ENCODE measurements at regions not wholly inside any gene's neighbourhood (a gene's known extent, or its start where the extent isn't known, plus 50 kb on each side); places are given as distances from the start of the nearest gene placed in this dataset.

DNA sequence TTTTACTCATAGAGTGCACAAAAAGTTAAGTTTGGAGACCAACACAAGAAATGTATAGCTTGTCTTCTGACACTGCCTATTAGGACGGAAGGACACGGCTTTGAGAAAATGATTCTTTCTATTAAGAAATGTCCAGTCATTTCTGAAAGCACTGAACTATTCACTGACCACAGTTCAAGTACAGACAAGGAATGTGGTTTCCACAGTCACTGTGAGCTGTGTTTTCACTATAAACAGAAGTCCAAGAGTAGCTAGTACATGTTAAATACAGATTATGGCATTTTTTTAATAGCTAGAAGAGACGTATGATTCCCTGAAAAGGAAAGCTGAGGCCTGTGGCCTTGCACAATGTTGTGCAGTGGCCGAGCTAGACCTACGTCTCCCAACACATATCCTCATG, 115.1 kb upstream of the GPM6A start:
- Histone ChIP-seq H3K4me1 (no peaks in the 10 kb centered on the region), H3K27me3 (replicated peaks in 1 of 7) (no peaks in the 10 kb centered on the region), H3K36me3 (no peaks in the 10 kb centered on the region), H3K4me3 (no peak overlapping the region), H3K9me3 (no peaks in the 10 kb centered on the region), H3K27ac (no peak overlapping the region)
- no peak for TF ChIP-seq POLR2A (IDR thresholded peaks at IDR 0.05)
- TF ChIP-seq, protein P1, sequence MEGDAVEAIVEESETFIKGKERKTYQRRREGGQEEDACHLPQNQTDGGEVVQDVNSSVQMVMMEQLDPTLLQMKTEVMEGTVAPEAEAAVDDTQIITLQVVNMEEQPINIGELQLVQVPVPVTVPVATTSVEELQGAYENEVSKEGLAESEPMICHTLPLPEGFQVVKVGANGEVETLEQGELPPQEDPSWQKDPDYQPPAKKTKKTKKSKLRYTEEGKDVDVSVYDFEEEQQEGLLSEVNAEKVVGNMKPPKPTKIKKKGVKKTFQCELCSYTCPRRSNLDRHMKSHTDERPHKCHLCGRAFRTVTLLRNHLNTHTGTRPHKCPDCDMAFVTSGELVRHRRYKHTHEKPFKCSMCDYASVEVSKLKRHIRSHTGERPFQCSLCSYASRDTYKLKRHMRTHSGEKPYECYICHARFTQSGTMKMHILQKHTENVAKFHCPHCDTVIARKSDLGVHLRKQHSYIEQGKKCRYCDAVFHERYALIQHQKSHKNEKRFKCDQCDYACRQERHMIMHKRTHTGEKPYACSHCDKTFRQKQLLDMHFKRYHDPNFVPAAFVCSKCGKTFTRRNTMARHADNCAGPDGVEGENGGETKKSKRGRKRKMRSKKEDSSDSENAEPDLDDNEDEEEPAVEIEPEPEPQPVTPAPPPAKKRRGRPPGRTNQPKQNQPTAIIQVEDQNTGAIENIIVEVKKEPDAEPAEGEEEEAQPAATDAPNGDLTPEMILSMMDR (IDR thresholded peaks at IDR 0.05 in 8 of 11, conservative IDR thresholded peaks at IDR 0.05 in 3 of 11), result no peak
- WGBS, 5 donors, result 82 to 94% (median 87%) methylated on average over 5 of the region's 5 CpGs
- no peak for DNase-seq
- intact Hi-C loops (cut with DNase I; ENCODE audit: low total_unique reads), result no loop called here

DNA sequence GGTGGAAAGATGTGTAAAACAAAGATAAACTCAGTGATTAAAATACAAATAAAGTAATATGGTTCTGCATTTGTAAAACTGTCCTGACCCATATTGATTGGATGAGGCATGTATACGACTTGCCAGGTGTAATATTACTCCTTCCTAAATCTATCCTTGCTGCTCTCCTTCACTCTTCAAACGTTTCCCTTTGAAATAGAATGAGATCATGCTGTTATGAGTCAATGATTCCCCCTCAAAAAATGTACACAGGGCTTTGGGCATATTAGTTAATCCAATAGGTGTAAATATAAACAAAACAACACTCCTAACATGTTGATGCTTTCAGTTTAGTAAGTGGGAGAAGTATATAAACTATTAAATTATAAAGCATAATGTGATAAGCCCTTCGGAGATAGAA, 117.4 kb upstream of the GPM6A start:
- H3K4me1 ChIP-seq, result no peaks in the 10 kb centered on the region
- no peak for DNase-seq
- H3K27me3 ChIP-seq (replicated peaks in 1 of 7), result no peaks in the 10 kb centered on the region
- H3K36me3 ChIP-seq, result no peaks in the 10 kb centered on the region
- H3K27ac ChIP-seq, result no peak overlapping the region
- intact Hi-C loops (cut with DNase I; ENCODE audit: low total_unique reads), result no loop called here
- 59 to 77% (median 69%) methylated on average over 3 of the region's 3 CpGs for WGBS, 5 donors
- TF ChIP-seq POLR2AphosphoS5 (IDR thresholded peaks at IDR 0.05) (no peak), POLR2A (IDR thresholded peaks at IDR 0.05) (no peak)
- TF ChIP-seq, protein P1 (IDR thresholded peaks at IDR 0.05 in 8 of 11, conservative IDR thresholded peaks at IDR 0.05 in 3 of 11), result no peak
- no peak overlapping the region for H3K4me3 ChIP-seq
- no peaks in the 10 kb centered on the region for H3K9me3 ChIP-seq

DNA sequence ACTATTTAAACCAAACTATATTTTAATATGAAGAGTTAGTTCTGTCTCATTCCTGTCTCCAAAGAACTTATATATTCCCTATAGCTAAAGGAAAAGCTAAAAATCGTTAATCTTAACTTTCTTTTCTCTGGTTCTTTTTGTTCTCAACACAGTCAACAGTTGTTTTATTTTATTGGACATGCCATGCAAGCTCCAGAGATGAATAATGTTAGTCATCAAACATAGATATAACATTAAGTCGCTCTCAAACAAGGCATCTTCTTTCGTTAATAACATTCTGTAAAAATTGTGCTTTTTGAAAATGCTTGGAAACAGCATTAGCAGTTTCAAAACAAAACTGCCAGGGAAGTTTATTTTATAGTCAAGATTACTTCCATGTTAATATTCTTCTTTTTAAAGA, 117.9 kb upstream of the GPM6A start:
- no peak for TF ChIP-seq POLR2A (IDR thresholded peaks at IDR 0.05)
- no peak for TF ChIP-seq POLR2AphosphoS5 (IDR thresholded peaks at IDR 0.05)
- TF ChIP-seq, protein P1 (IDR thresholded peaks at IDR 0.05 in 8 of 11, conservative IDR thresholded peaks at IDR 0.05 in 3 of 11), result no peak
- Histone ChIP-seq H3K4me3 (no peak overlapping the region), H3K27me3 (replicated peaks in 1 of 7) (no peaks in the 10 kb centered on the region), H3K9me3 (no peaks in the 10 kb centered on the region), H3K36me3 (no peaks in the 10 kb centered on the region), H3K27ac (no peak overlapping the region), H3K4me1 (no peaks in the 10 kb centered on the region)
- no peak for DNase-seq
- intact Hi-C loops (cut with DNase I; ENCODE audit: low total_unique reads), result no loop called here
- 75 to 82% (median 80%) methylated on average over 3 of the region's 3 CpGs for WGBS, 5 donors

DNA sequence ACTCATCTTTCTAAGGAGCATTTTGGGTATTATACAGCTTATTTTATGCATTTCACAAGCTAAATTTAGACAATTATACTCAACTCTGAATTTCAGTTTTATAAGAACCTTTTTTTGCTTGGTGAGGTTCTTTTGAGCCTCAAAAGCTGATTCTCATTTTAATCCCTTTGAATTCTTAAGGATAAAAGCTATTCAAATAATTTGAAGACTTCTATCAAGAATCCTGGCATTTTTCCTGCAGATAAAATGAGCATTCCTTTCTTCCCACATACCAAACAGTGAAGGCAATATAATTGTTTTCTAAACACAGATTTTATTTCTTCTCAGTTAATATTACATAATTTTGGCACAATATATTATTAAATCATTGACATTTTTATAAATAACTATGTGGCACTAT, 118.4 kb upstream of the GPM6A start:
- no peak for DNase-seq
- TF ChIP-seq, protein P1 (IDR thresholded peaks at IDR 0.05 in 8 of 11, conservative IDR thresholded peaks at IDR 0.05 in 3 of 11), result no peak
- TF ChIP-seq POLR2A (IDR thresholded peaks at IDR 0.05) (no peak), POLR2AphosphoS5 (IDR thresholded peaks at IDR 0.05) (no peak)

More for the DNA sequence above, 118.4 kb upstream of the GPM6A start:
- Histone ChIP-seq H3K27ac (no peak overlapping the region), H3K4me1 (no peaks in the 10 kb centered on the region), H3K9me3 (no peaks in the 10 kb centered on the region), H3K27me3 (replicated peaks in 1 of 7) (no peaks in the 10 kb centered on the region), H3K36me3 (no peaks in the 10 kb centered on the region), H3K4me3 (no peak overlapping the region)
- intact Hi-C loops (cut with DNase I; ENCODE audit: low total_unique reads), result no loop called here

Measured in spleen (tissue), 11 donors.